GM12873 (cell line): ENCODE measurements at regions not wholly inside any gene's neighbourhood (a gene's known extent, or its start where the extent isn't known, plus 50 kb on each side); places are given as distances from the start of the nearest gene placed in this dataset.

Experiments
- TF ChIP-seq, protein P1 (sequence below): IDR thresholded peaks from 2 replicates; pipeline ENCODE4 v1.5.1; 2012; ENCODE audit warnings: low read depth, mild to moderate bottlenecking, moderate library complexity, low read length, control low read depth; ENCODE audit not compliant: insufficient read depth; ENCODE audit errors: missing control alignments

DNA sequence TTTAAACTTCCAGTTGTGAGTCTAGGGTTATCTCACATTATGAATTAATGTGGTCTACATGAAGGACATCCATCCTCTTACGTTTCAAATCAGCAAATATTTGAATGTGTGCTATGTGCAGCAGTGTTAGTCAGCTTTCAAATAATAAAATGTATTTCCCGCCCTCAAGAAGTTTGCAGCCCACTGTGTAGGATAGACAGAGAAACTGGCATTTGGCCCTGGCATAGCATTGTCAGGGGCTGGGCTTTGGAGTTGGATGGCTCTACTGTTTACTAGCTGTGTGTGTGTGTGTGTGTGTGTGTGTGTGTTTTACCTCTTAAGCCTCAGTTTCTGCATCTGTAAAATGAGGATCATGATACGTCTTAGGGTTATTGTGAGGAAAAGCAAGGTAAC is 400.5 kb upstream of the C2CD4B start:
- TF ChIP-seq, protein P1, sequence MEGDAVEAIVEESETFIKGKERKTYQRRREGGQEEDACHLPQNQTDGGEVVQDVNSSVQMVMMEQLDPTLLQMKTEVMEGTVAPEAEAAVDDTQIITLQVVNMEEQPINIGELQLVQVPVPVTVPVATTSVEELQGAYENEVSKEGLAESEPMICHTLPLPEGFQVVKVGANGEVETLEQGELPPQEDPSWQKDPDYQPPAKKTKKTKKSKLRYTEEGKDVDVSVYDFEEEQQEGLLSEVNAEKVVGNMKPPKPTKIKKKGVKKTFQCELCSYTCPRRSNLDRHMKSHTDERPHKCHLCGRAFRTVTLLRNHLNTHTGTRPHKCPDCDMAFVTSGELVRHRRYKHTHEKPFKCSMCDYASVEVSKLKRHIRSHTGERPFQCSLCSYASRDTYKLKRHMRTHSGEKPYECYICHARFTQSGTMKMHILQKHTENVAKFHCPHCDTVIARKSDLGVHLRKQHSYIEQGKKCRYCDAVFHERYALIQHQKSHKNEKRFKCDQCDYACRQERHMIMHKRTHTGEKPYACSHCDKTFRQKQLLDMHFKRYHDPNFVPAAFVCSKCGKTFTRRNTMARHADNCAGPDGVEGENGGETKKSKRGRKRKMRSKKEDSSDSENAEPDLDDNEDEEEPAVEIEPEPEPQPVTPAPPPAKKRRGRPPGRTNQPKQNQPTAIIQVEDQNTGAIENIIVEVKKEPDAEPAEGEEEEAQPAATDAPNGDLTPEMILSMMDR: no peak

DNA sequence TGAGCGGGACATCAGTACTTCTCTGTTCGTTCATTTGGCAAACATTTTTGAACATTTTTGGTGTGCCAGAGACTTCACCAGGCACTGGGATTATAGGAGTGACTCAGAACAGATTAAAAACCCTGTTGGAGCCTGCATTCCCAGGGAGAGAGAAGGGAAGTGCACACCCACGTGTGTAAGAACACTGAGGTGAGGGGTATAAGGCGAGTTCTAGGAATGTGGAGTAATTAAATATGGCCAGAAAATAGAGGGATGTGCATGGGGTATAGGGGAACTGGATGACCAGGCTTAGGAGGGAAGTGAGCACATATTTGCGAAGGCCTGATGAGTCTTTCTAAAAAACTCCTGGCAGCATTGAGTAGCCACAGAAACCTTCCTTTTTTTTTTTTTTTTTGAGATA is 401.2 kb upstream of the C2CD4B start:
- TF ChIP-seq, protein P1: no peak

DNA sequence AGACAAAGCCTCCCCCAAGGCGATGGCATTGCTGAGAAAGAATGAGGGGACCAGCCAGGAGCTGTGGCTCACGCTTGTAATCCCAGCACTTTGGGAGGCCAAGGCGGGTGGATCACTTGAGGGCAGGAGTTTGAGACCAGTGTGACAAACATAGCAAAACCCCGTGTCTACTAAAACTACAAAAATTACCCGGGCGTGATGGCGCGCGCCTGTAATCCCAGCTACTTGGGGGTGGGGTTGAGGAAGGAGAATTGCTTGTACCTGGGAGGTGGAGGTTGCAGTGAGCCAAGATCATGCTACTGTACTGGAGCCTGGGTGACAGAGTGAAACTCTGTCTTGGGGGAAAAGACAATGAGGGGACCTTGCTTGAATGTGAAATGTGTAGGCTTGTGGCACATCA is 402.4 kb upstream of the C2CD4B start:
- TF ChIP-seq, protein P1: no peak

DNA sequence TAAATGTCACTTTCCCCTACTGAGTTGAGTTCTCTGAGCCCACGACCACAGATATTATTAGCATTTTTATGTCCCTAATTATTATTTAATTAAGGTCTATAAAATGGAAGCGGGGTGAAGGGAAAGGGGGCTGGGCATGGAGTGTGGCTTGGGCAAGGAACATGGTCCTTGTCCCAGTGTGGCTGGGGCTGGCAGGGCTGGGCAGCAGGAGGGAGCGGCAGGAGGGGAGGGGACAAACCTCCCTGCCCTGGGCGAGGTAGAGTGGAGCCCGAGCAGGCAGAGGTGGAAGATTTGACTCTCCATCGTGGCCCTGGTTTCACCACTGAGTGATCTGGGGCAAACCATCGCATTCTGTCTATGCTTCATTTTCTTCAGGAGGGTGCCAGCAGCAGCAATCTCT is 402.9 kb upstream of the C2CD4B start:
- TF ChIP-seq, protein P1: no peak

DNA sequence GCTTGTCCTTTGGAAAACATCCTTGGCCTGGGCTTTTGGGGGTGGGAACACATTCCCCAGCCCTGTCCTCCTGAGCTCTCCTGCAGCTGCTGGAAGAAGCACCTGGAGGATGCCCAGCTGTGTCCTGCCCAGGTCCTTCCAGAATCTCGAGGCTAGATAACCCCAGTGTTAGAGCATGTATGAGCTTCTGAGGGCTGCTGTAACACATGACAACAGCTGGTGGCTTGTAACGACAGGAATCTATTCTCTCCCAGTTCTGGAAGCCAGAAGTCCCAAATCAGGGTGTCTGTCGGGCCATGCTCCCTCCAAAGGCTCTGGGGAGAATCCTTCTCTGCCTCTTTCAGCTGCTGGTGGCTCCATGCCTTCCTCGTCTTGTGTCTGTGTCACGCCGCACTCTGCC is 403.6 kb upstream of the C2CD4B start:
- TF ChIP-seq, protein P1: no peak

DNA sequence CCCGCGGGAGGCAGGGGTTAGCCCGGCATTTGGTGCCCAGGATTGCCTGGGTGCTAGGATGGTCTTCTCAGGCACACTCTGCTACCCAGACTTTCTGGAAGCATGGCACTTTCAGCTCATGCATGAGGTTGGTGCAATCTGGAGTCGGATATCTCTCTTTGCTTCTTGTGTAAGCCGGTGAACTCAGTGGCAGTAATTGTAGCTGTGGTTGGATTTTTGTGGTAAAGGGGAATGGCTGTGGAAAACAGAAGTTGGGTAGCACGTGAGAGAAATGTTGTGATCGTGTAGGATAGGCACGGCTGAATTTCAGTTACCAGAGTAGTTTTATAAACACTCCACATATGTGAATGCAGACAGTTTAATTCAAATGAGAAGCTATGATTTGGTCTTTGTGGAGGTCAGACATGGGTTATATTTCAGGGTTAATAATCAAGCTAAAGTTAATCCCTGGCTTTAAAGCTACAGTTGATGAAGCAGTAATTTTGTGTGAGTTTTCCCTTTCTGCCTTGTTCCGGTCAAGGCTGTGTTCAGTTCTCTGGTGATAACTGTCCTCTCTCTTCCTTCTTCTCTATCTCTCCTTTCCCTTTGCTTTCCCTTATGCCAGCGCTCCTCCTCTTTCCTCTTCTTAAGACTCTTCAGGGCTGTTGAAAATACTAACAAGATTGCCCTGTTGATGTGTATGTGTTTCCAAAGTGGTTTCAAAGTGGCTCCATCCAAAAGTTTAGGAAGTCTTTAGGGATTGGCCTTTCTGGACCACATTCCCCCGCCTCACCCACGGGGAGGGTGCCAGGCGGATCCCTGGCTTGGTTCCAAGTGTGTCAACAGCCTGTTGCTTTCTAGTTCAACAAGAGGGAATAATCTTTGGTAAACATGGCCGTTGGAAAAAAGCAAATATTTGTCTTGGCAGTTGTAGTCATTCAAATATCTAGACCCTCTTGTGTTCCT is 404.6 kb upstream of the C2CD4B start:
- TF ChIP-seq, protein P1: no peak

DNA sequence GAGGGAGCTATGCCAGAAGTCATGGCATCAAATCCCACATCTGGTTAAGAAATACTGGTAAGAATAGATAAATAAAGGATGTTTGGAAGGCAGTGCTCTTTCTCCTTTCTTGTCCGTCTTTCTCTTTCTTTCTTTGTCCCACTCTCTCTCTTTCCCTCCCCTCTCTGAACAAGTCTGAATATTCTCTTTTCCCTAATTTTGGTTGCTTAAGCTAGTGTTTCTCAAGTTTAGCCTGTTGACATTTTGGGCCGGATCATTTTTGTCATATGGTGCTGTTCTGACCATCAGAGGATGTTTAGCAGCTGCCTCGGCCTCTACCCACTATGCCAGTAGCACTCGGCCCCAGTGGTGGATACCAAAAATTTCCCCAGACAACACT is 405.3 kb upstream of the C2CD4B start:
- TF ChIP-seq, protein P1: no peak
